GM18867 (cell line): ENCODE measurements at regions not wholly inside any gene's neighbourhood (a gene's known extent, or its start where the extent isn't known, plus 50 kb on each side); places are given as distances from the start of the nearest gene placed in this dataset.

ENCODE experiments used
- ATAC-seq: cut with Tn5 transposase; IDR thresholded peaks from one replicate; pipeline ENCODE4 v1.9.1; 2021; ENCODE audit warnings: mild to moderate bottlenecking, moderate library complexity; ENCODE audit not compliant: unreplicated experiment

- ATAC-seq, result no peak
Measured at GRCh38 chr13:68368922-68369321, 1138.8 kb upstream of the PCDH9 start.

- no peak for ATAC-seq
Measured at GRCh38 chr13:68359105-68359504, 1129.0 kb upstream of the PCDH9 start.

- no peak for ATAC-seq
Measured at GRCh38 chr13:68358294-68358705, 1128.2 kb upstream of the PCDH9 start.

GRCh38 chr13:68350554-68350953 lies 1120.4 kb upstream of the PCDH9 start:
- no peak for ATAC-seq

- no peak for ATAC-seq
Measured at GRCh38 chr13:68347220-68347619, 1117.1 kb upstream of the PCDH9 start.

- ATAC-seq, result no peak
Measured at GRCh38 chr13:68345963-68346531, 1115.9 kb upstream of the PCDH9 start.

- no peak for ATAC-seq
Measured at GRCh38 chr13:68323124-68323523, 1093.0 kb upstream of the PCDH9 start.

- ATAC-seq, result no peak
Measured at GRCh38 chr13:68319384-68319783, 1089.2 kb upstream of the PCDH9 start.

GRCh38 chr13:68304286-68304893 lies 1074.3 kb upstream of the PCDH9 start:
- ATAC-seq, result no peak

GRCh38 chr13:68293631-68294030 lies 1063.5 kb upstream of the PCDH9 start:
- no peak for ATAC-seq

- no peak for ATAC-seq
Measured at GRCh38 chr13:68292601-68293000, 1062.5 kb upstream of the PCDH9 start.

GRCh38 chr13:68291595-68291994 lies 1061.5 kb upstream of the PCDH9 start:
- no peak for ATAC-seq

GRCh38 chr13:68275758-68276157 lies 1045.6 kb upstream of the PCDH9 start:
- no peak for ATAC-seq

GRCh38 chr13:68272652-68273051 lies 1042.5 kb upstream of the PCDH9 start:
- ATAC-seq, result no peak

GRCh38 chr13:68264692-68265091 lies 1034.6 kb upstream of the PCDH9 start:
- ATAC-seq, result no peak

- no peak for ATAC-seq
Measured at GRCh38 chr13:68261105-68261504, 1031.0 kb upstream of the PCDH9 start.

GRCh38 chr13:68257111-68257842 lies 1027.1 kb upstream of the PCDH9 start:
- no peak for ATAC-seq

GRCh38 chr13:68254151-68254550 lies 1024.0 kb upstream of the PCDH9 start:
- no peak for ATAC-seq

GRCh38 chr13:68234274-68234673 lies 1004.1 kb upstream of the PCDH9 start:
- no peak for ATAC-seq

- ATAC-seq, result no peak
Measured at GRCh38 chr13:68232351-68233130, 1002.4 kb upstream of the PCDH9 start.

GRCh38 chr13:68214691-68215415 lies 984.7 kb upstream of the PCDH9 start:
- no peak for ATAC-seq
